Body of pancreas (tissue), 4 donors: ENCODE measurements at regions not wholly inside any gene's neighbourhood (a gene's known extent, or its start where the extent isn't known, plus 50 kb on each side); places are given as distances from the start of the nearest gene placed in this dataset.

Experiments
- CTCF ChIP-seq, 7 experiments: fragments of 450-650 bp in 4 of 7; fragments of 200-600 bp in 3 of 7; sonication (generic) in 3 of 7; IDR thresholded peaks; one replicate each; pipeline ENCODE4 v1.5.1; 2016 to 2019; ENCODE audit warnings: antibody characterized with exemption in 7 of 7
- POLR2A ChIP-seq, 3 donors: fragments of 450-650 bp; IDR thresholded peaks; one replicate each; pipeline ENCODE4 v1.6.1; 2016; ENCODE audit warnings: antibody characterized with exemption in 3 of 3, mild to moderate bottlenecking in 2 of 3

DNA sequence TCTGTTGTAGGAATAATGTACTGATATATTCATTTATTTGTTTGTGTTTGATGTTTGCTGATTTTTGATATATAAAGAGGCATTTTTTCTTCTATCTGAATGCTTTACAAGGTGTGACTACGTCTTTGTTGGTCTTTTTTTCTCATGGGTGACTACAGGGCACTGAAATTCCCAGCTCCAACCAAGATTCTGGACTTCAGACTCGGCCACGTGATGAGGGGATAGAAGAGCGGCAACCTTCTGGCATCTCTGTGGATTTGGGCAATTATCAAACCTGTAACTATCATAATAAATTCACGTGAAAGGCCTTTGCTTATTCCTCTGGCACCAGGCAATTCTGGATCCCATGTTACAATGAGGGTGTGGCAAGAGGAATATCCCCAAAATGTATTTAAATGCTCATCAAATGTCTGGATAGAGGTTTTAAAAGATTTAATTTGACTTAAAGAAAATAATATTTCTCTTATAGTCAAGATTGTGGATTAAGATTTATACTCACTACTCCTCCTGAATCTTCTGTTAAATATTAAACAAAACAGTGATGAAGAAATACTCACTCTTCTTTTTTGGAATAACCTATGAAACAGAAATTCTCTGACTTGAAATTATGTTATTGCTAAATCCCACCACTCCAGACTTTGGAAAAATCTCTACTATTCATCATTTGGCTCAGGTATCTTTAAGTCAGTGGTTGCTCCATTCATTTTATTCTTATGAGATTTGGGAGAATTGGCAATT lies 276.3 kb downstream of the GPR37 start:
- TF ChIP-seq CTCF (IDR thresholded peaks at IDR 0.05), result no peak
- TF ChIP-seq POLR2A (IDR thresholded peaks at IDR 0.05), result no peak
